T-helper 17 cell (primary cell): ENCODE measurements at regions not wholly inside any gene's neighbourhood (a gene's known extent, or its start where the extent isn't known, plus 50 kb on each side); places are given as distances from the start of the nearest gene placed in this dataset.
"Not testable (repeated sequence)": the region's sequence is repeated elsewhere in the genome, so short reads cannot be mapped to it uniquely, and the experiment has no call there.

Source experiments
- ATAC-seq: fragments of 150-1000 bp; cut with Tn5 transposase; 2 replicates; pipeline ENCODE4 v1.10.0; 2021; ENCODE audit warnings: mild to moderate bottlenecking, moderate library complexity
- DNase-seq, 3 donors: peaks; one replicate each; pipeline versions ENCODE4 v3.0.0 to v3.0.0-alpha.2; 2020 to 2021
- H3K9me3 ChIP-seq: one replicate; pipeline ENCODE4 v1.7.0; 2013; ENCODE audit warnings: low read length, mild to moderate bottlenecking; ENCODE audit not compliant: control insufficient read depth, poor library complexity, severe bottlenecking
- H3K27ac Mint-ChIP-seq: one replicate; pipeline ENCODE4 v1.8.0; 2022; ENCODE audit warnings: mild to moderate bottlenecking, moderate library complexity, mixed read lengths
- H3K27me3 Mint-ChIP-seq: one replicate; pipeline ENCODE4 v1.8.0; 2022; ENCODE audit warnings: mixed read lengths
- H3K36me3 Mint-ChIP-seq: one replicate; pipeline ENCODE4 v1.8.0; 2022; ENCODE audit warnings: low read depth, mixed read lengths
- H3K4me1 Mint-ChIP-seq: one replicate; pipeline ENCODE4 v1.8.0; 2022; ENCODE audit warnings: mild to moderate bottlenecking, mixed read lengths
- H3K4me3 Mint-ChIP-seq: one replicate; pipeline ENCODE4 v1.8.0; 2022; ENCODE audit warnings: mild to moderate bottlenecking, moderate library complexity, mixed read lengths

- H3K4me3 Mint-ChIP-seq = no peak overlapping the region
- no peaks in the 10 kb centered on the region for H3K36me3 Mint-ChIP-seq
- DNase-seq = no peak
- ATAC-seq = no peak
- H3K27me3 Mint-ChIP-seq = no peaks in the 10 kb centered on the region
- H3K27ac Mint-ChIP-seq = no peak overlapping the region
- H3K9me3 ChIP-seq = no peaks in the 10 kb centered on the region
- no peaks in the 10 kb centered on the region for H3K4me1 Mint-ChIP-seq
These were observed 705.7 kb downstream of the CETN3 start for GRCh38 chr5:89703817-89704216.

- Mint-ChIP-seq H3K27ac (no peak overlapping the region), H3K36me3 (no peaks in the 10 kb centered on the region), H3K4me3 (no peak overlapping the region), H3K4me1 (no peaks in the 10 kb centered on the region), H3K27me3 (no peaks in the 10 kb centered on the region)
- ATAC-seq = no peak
- H3K9me3 ChIP-seq = no peaks in the 10 kb centered on the region
- DNase-seq = no peak
These were observed 711.5 kb downstream of the CETN3 start for GRCh38 chr5:89698028-89698427.

- no peaks in the 10 kb centered on the region for H3K36me3 Mint-ChIP-seq
- no peaks in the 10 kb centered on the region for H3K9me3 ChIP-seq
- no peak for ATAC-seq
- H3K27me3 Mint-ChIP-seq = no peaks in the 10 kb centered on the region
- H3K4me1 Mint-ChIP-seq = no peaks in the 10 kb centered on the region
- H3K27ac Mint-ChIP-seq = no peak overlapping the region
- DNase-seq = no peak
- H3K4me3 Mint-ChIP-seq = no peak overlapping the region
These were observed 712.0 kb downstream of the CETN3 start for GRCh38 chr5:89697581-89697980.

- Mint-ChIP-seq H3K27ac (no peak overlapping the region), H3K27me3 (no peaks in the 10 kb centered on the region), H3K4me1 (no peaks in the 10 kb centered on the region), H3K36me3 (no peaks in the 10 kb centered on the region), H3K4me3 (no peak overlapping the region)
- ATAC-seq = no peak
- DNase-seq = no peak
- H3K9me3 ChIP-seq = no peaks in the 10 kb centered on the region
These were observed 714.2 kb downstream of the CETN3 start for GRCh38 chr5:89695371-89695770.

GRCh38 chr5:89694026-89694550 lies 715.5 kb downstream of the CETN3 start:
- H3K9me3 ChIP-seq = no peaks in the 10 kb centered on the region
- Mint-ChIP-seq H3K27ac (no peak overlapping the region), H3K4me1 (no peaks in the 10 kb centered on the region), H3K4me3 (no peak overlapping the region), H3K27me3 (no peaks in the 10 kb centered on the region), H3K36me3 (no peaks in the 10 kb centered on the region)
- ATAC-seq = no peak
- no peak for DNase-seq

GRCh38 chr5:89690331-89690730 lies 719.2 kb downstream of the CETN3 start:
- Mint-ChIP-seq H3K4me3 (no peak overlapping the region), H3K36me3 (no peaks in the 10 kb centered on the region), H3K27me3 (no peaks in the 10 kb centered on the region), H3K27ac (no peak overlapping the region), H3K4me1 (no peaks in the 10 kb centered on the region)
- H3K9me3 ChIP-seq = no peaks in the 10 kb centered on the region
- no peak for DNase-seq
- no peak for ATAC-seq

- H3K27me3 Mint-ChIP-seq = no peaks in the 10 kb centered on the region
- DNase-seq (no peak), ATAC-seq (no peak)
- H3K4me1 Mint-ChIP-seq = no peaks in the 10 kb centered on the region
- no peak overlapping the region for H3K4me3 Mint-ChIP-seq
- H3K36me3 Mint-ChIP-seq = no peaks in the 10 kb centered on the region
- H3K9me3 ChIP-seq = no peaks in the 10 kb centered on the region
- no peak overlapping the region for H3K27ac Mint-ChIP-seq
These were observed 723.3 kb downstream of the CETN3 start for GRCh38 chr5:89686081-89686765.

GRCh38 chr5:89676634-89677033 lies 732.9 kb downstream of the CETN3 start:
- H3K27ac Mint-ChIP-seq = no peak overlapping the region
- no peaks in the 10 kb centered on the region for H3K9me3 ChIP-seq
- no peak for ATAC-seq

GRCh38 chr5:89673019-89673418 lies 736.5 kb downstream of the CETN3 start:
- no peaks in the 10 kb centered on the region for H3K36me3 Mint-ChIP-seq
- no peak overlapping the region for H3K27ac Mint-ChIP-seq
- H3K9me3 ChIP-seq = no peaks in the 10 kb centered on the region
- H3K4me1 Mint-ChIP-seq = no peaks in the 10 kb centered on the region
- no peak for ATAC-seq
- no peak for DNase-seq
- H3K27me3 Mint-ChIP-seq = no peaks in the 10 kb centered on the region
- H3K4me3 Mint-ChIP-seq = no peak overlapping the region

More at GRCh38 chr5:89676634-89677033, 732.9 kb downstream of the CETN3 start:
- no peaks in the 10 kb centered on the region for H3K27me3 Mint-ChIP-seq
- H3K4me3 Mint-ChIP-seq = no peak overlapping the region
- no peaks in the 10 kb centered on the region for H3K4me1 Mint-ChIP-seq
- DNase-seq = no peak
- no peaks in the 10 kb centered on the region for H3K36me3 Mint-ChIP-seq

GRCh38 chr5:89668821-89669220 lies 740.7 kb downstream of the CETN3 start:
- Mint-ChIP-seq H3K27ac (no peak overlapping the region), H3K4me3 (no peak overlapping the region), H3K36me3 (no peaks in the 10 kb centered on the region), H3K27me3 (no peaks in the 10 kb centered on the region), H3K4me1 (no peaks in the 10 kb centered on the region)
- DNase-seq (no peak), ATAC-seq (no peak)
- no peaks in the 10 kb centered on the region for H3K9me3 ChIP-seq

GRCh38 chr5:89662499-89662898 lies 747.1 kb downstream of the CETN3 start:
- no peak overlapping the region for H3K27ac Mint-ChIP-seq
- ATAC-seq (no peak), DNase-seq (no peak)
- no peaks in the 10 kb centered on the region for H3K9me3 ChIP-seq
- no peaks in the 10 kb centered on the region for H3K27me3 Mint-ChIP-seq
- no peak overlapping the region for H3K4me3 Mint-ChIP-seq
- no peaks in the 10 kb centered on the region for H3K4me1 Mint-ChIP-seq
- H3K36me3 Mint-ChIP-seq = no peaks in the 10 kb centered on the region

GRCh38 chr5:89638871-89639270 lies 755.9 kb upstream of the MEF2C start:
- Mint-ChIP-seq H3K36me3 (no peaks in the 10 kb centered on the region), H3K27ac (no peak overlapping the region), H3K27me3 (no peaks in the 10 kb centered on the region), H3K4me1 (no peaks in the 10 kb centered on the region), H3K4me3 (no peak overlapping the region)
- H3K9me3 ChIP-seq = no peaks in the 10 kb centered on the region
- DNase-seq = no peak
- no peak for ATAC-seq

- DNase-seq, H3K27ac Mint-ChIP-seq, ATAC-seq, H3K27me3 Mint-ChIP-seq, H3K36me3 Mint-ChIP-seq, H3K4me1 Mint-ChIP-seq, H3K4me3 Mint-ChIP-seq, H3K9me3 ChIP-seq: not testable (repeated sequence)
These were observed 751.2 kb upstream of the MEF2C start for GRCh38 chr5:89634176-89634575.

GRCh38 chr5:89630064-89630463 lies 747.1 kb upstream of the MEF2C start:
- not testable (repeated sequence) for H3K27ac Mint-ChIP-seq, H3K4me1 Mint-ChIP-seq, H3K4me3 Mint-ChIP-seq, ATAC-seq, H3K9me3 ChIP-seq, H3K36me3 Mint-ChIP-seq, H3K27me3 Mint-ChIP-seq, DNase-seq
